HepG2 (cell line): ENCODE measurements at regions not wholly inside any gene's neighbourhood (a gene's known extent, or its start where the extent isn't known, plus 50 kb on each side); places are given as distances from the start of the nearest gene placed in this dataset.

ENCODE experiments used
- ATAC-seq: fragments of 200-7000 bp; cut with Tn5 transposase; 3 replicates; pipeline ENCODE4 v1.9.1; 2020; ENCODE audit warnings: mild to moderate bottlenecking, moderate library complexity
- BruUV-seq: library from RNA; stranded (reverse); fragments of 400-500 nt; replicated peaks from 2 replicates; lab custom pipeline; 2021; lab: Mats Ljungman, UMichigan
- CTCF ChIA-PET: fragments of 300-600 bp; formaldehyde crosslinking; extraction: SDS; loops from one replicate; lab custom pipeline; 2021; ENCODE audit warnings: low total read pairs, inconsistent platforms, low intra/inter-chr PET ratio; lab: Yijun Ruan, JAX
- POLR2A ChIA-PET: fragments of 350-600 bp; sonication (Branson Sonifier 250); formaldehyde crosslinking; loops from one replicate; lab custom pipeline; 2020; ENCODE audit warnings: antibody characterized with exemption, inconsistent platforms; lab: Yijun Ruan, JAX
- DNase-seq: peaks from one replicate; pipeline ENCODE4 v3.0.0-alpha.2; 2015; ENCODE audit warnings: low spot score
- FAIRE-seq: peaks from 3 replicates; lab custom pipeline; 2011; peaks lifted over from hg19 to GRCh38; lab: Jason Lieb, UNC
- H2AFZ ChIP-seq: one replicate; pipeline ENCODE4 v1.6.1; 2011; ENCODE audit warnings: low read length, inconsistent platforms
- H3K27ac ChIP-seq: fragments of 300-600 bp; 3 replicates; pipeline ENCODE4 v1.8.0; 2011; ENCODE audit warnings: mixed run types, mild to moderate bottlenecking, mixed read lengths, low read length, inconsistent platforms; ENCODE audit not compliant: insufficient read depth; ENCODE audit errors: extremely low read length
- H3K27me3 ChIP-seq, 2 experiments: fragments of 200-600 bp in 1 of 2; 2 replicates in 1 of 2; 3 replicates in 1 of 2; pipeline versions ENCODE4 v1.6.0 to v1.8.0; 2011; ENCODE audit warnings: low read length in 2 of 2, mild to moderate bottlenecking in 2 of 2, moderate library complexity in 2 of 2, inconsistent platforms in 1 of 2; ENCODE audit not compliant: insufficient read depth in 2 of 2, control insufficient read depth in 1 of 2
- H3K36me3 ChIP-seq, 2 experiments: fragments of 200-600 bp in 1 of 2; replicated peaks in 1 of 2; 2 replicates in 1 of 2; 3 replicates in 1 of 2; pipeline versions ENCODE4 v1.5.1 to v1.8.0; 2011; ENCODE audit warnings: low read length in 2 of 2, inconsistent platforms in 1 of 2; ENCODE audit not compliant: insufficient read depth in 2 of 2, control insufficient read depth in 1 of 2
- H3K4me1 ChIP-seq: 2 replicates; pipeline ENCODE4 v1.5.1; 2012; ENCODE audit warnings: low read length, inconsistent platforms; ENCODE audit not compliant: insufficient read depth
- H3K4me2 ChIP-seq: 2 replicates; pipeline ENCODE4 v1.6.0; 2011; ENCODE audit warnings: low read depth, low read length, inconsistent platforms
- H3K4me3 ChIP-seq, 3 experiments: fragments of 200-600 bp in 1 of 3; sonication (generic), shearing (Covaris generic) in 1 of 3; replicated peaks in 1 of 3; 2 replicates each; pipeline ENCODE4 v1.5.1; 2011 to 2016; ENCODE audit warnings: low read length in 3 of 3, inconsistent platforms in 2 of 3, low read depth in 2 of 3, mild to moderate bottlenecking in 2 of 3, control low read depth in 1 of 3, mixed read lengths in 1 of 3; ENCODE audit not compliant: insufficient read depth in 1 of 3
- H3K79me2 ChIP-seq: one replicate; pipeline ENCODE4 v1.6.1; 2011; ENCODE audit warnings: low read length, inconsistent platforms; ENCODE audit not compliant: insufficient read depth
- H3K9ac ChIP-seq: 2 replicates; pipeline ENCODE4 v1.6.0; 2011; ENCODE audit warnings: mild to moderate bottlenecking, low read depth, low read length, inconsistent platforms; ENCODE audit not compliant: insufficient read depth
- H3K9me3 ChIP-seq: 2 replicates; pipeline ENCODE4 v1.5.1; 2012; ENCODE audit warnings: mild to moderate bottlenecking, low read length
- H4K20me1 ChIP-seq: 2 replicates; pipeline ENCODE4 v1.6.0; 2011; ENCODE audit warnings: inconsistent platforms, mild to moderate bottlenecking, low read length, moderate library complexity; ENCODE audit not compliant: insufficient read depth
- ESRRA ChIP-seq: sonication (generic); formaldehyde crosslinking; IDR thresholded peaks from 2 replicates; pipeline ENCODE4 v1.5.1; 2020; ENCODE audit warnings: mild to moderate bottlenecking, low read depth, missing genetic modification reagents
- FOXO1 ChIP-seq: sonication (generic); formaldehyde crosslinking; IDR thresholded peaks from 2 replicates; pipeline ENCODE4 v1.4.0; 2020; ENCODE audit warnings: missing genetic modification reagents
- NR2F1 ChIP-seq, 2 experiments: fragments of 450-650 bp in 1 of 2; formaldehyde crosslinking in 1 of 2; IDR thresholded peaks; 2 replicates each; pipeline versions ENCODE4 v1.5.0 to v1.6.1; 2016 to 2020; ENCODE audit warnings: mild to moderate bottlenecking in 1 of 2, missing compliant biosample characterization in 1 of 2, missing genetic modification reagents in 1 of 2, moderate library complexity in 1 of 2
- YEATS4 ChIP-seq: sonication (generic); formaldehyde crosslinking; IDR thresholded peaks from 2 replicates; pipeline ENCODE4 v1.4.0; 2020; ENCODE audit warnings: missing genetic modification reagents, borderline replicate concordance
- ZNF451 ChIP-seq: sonication (generic); formaldehyde crosslinking; IDR thresholded peaks from 2 replicates; pipeline ENCODE4 v1.5.0; 2020; ENCODE audit warnings: mild to moderate bottlenecking, missing genetic modification reagents
- ZZZ3 ChIP-seq: sonication (generic); formaldehyde crosslinking; IDR thresholded peaks from 2 replicates; pipeline ENCODE4 v1.4.0; 2020; ENCODE audit warnings: missing genetic modification reagents, mild to moderate bottlenecking, borderline replicate concordance
- WGBS: methylation state at CpG from one replicate; pipeline ENCODE4 v1.1.6; 2017; ENCODE audit warnings: low lambda C conversion rate; 5-methylcytosine and 5-hydroxymethylcytosine counted together
- in situ Hi-C: cut with HindIII; loops from 2 replicates; pipeline ENCODE4 v1.10.0; 2017; ENCODE audit warnings: low pct_unique_long_range_greater_than_20kb; ENCODE audit not compliant: extremely low pct_ligation_motif_present
- intact Hi-C: fragments of 100-400 bp; cut with micrococcal nuclease; formaldehyde crosslinking; loops from one replicate; pipeline ENCODE4 v1.10.0; 2022; ENCODE audit not compliant: unreplicated experiment
- TF ChIP-seq, protein P1 (sequence below): sonication (generic); formaldehyde crosslinking; IDR thresholded peaks from 2 replicates; pipeline ENCODE4 v1.4.0; 2020; ENCODE audit warnings: mild to moderate bottlenecking, missing genetic modification reagents
- TF ChIP-seq, protein P2 (sequence below): sonication (generic); IDR thresholded peaks from 2 replicates; pipeline ENCODE4 v1.6.1; 2016; ENCODE audit warnings: low read depth, borderline replicate concordance
- TF ChIP-seq, protein P3 (sequence below): fragments of 450-650 bp; IDR thresholded peaks from 2 replicates; pipeline ENCODE4 v1.6.1; 2017; ENCODE audit warnings: mild to moderate bottlenecking
- TF ChIP-seq, protein P4 (sequence below): IDR thresholded peaks from 2 replicates; pipeline ENCODE4 v1.6.1; 2012; ENCODE audit warnings: low read length, improper control_type of control experiment
- TF ChIP-seq, protein P5 (sequence below): IDR thresholded peaks from 2 replicates; pipeline ENCODE4 v1.6.1; 2016; ENCODE audit warnings: mild to moderate bottlenecking
- TF ChIP-seq, protein P6 (sequence below): IDR thresholded peaks from 2 replicates; pipeline ENCODE4 v1.4.0; 2020; ENCODE audit warnings: mild to moderate bottlenecking, missing genetic modification reagents

DNA sequence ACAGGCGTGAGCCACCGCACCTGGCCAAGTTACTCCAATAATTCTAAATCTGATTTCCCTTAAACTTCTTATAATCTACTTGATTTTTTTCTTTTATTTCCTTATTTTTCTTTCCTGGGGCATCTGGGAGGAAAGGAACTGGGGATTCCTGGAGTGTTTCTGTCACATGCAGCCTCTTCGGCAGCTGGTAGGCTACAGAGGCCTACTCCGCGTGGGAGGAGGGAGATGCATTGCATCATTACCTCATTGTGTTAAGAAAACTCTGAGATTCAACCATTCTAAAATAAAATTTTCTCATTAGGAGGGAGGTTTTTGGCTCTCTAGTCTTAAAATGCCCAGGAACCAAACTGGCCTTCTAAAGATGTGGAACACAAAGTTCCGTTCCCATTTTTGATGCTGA, 64.0 kb downstream of the SOX9 start:
- Histone ChIP-seq H3K4me1 (peaks cover 10% of the 10 kb centered on the region), H3K4me3 (no peak overlapping the region), H3K9me3 (no peaks in the 10 kb centered on the region), H3K9ac (no peak overlapping the region), H3K27ac (no peak overlapping the region), H3K36me3 (no peaks in the 10 kb centered on the region), H2AFZ (no peak overlapping the region), H4K20me1 (no peaks in the 10 kb centered on the region), H3K79me2 (no peaks in the 10 kb centered on the region), H3K4me2 (no peak overlapping the region), H3K27me3 (peaks cover 0 to 16% of the 10 kb centered on the region in 2 experiments; a peak in 4 of 5 replicates)
- ChIA-PET CTCF (no interaction called here), POLR2A (no interaction called here)
- FAIRE-seq, result no peak
- in situ Hi-C loops (no loop called here), intact Hi-C loops (loop anchor here (10.0 kb wide), 1 partner anchor 120 kb away; no protein-coding TSS in a partner anchor)
- no peak for ATAC-seq
- 95% methylated on average over 6 of the region's 6 CpGs for WGBS
- BruUV-seq, result no TSS peak
- DNase-seq, result no peak
- TF ChIP-seq, protein P1, sequence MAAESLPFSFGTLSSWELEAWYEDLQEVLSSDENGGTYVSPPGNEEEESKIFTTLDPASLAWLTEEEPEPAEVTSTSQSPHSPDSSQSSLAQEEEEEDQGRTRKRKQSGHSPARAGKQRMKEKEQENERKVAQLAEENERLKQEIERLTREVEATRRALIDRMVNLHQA (CRISPR knock-in tag), result no peak
- TF ChIP-seq FOXO1 (CRISPR knock-in tag) (no peak), YEATS4 (no peak), ZZZ3 (no peak), ESRRA (CRISPR knock-in tag) (no peak), NR2F1 (CRISPR knock-in tag; IDR thresholded peaks at IDR 0.05) (no peak), ZNF451 (CRISPR knock-in tag) (no peak)
- TF ChIP-seq, protein P2, sequence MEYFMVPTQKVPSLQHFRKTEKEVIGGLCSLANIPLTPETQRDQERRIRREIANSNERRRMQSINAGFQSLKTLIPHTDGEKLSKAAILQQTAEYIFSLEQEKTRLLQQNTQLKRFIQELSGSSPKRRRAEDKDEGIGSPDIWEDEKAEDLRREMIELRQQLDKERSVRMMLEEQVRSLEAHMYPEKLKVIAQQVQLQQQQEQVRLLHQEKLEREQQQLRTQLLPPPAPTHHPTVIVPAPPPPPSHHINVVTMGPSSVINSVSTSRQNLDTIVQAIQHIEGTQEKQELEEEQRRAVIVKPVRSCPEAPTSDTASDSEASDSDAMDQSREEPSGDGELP, result no peak
- TF ChIP-seq, protein P3, sequence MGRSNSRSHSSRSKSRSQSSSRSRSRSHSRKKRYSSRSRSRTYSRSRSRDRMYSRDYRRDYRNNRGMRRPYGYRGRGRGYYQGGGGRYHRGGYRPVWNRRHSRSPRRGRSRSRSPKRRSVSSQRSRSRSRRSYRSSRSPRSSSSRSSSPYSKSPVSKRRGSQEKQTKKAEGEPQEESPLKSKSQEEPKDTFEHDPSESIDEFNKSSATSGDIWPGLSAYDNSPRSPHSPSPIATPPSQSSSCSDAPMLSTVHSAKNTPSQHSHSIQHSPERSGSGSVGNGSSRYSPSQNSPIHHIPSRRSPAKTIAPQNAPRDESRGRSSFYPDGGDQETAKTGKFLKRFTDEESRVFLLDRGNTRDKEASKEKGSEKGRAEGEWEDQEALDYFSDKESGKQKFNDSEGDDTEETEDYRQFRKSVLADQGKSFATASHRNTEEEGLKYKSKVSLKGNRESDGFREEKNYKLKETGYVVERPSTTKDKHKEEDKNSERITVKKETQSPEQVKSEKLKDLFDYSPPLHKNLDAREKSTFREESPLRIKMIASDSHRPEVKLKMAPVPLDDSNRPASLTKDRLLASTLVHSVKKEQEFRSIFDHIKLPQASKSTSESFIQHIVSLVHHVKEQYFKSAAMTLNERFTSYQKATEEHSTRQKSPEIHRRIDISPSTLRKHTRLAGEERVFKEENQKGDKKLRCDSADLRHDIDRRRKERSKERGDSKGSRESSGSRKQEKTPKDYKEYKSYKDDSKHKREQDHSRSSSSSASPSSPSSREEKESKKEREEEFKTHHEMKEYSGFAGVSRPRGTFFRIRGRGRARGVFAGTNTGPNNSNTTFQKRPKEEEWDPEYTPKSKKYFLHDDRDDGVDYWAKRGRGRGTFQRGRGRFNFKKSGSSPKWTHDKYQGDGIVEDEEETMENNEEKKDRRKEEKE, result no peak
- TF ChIP-seq, protein P4, sequence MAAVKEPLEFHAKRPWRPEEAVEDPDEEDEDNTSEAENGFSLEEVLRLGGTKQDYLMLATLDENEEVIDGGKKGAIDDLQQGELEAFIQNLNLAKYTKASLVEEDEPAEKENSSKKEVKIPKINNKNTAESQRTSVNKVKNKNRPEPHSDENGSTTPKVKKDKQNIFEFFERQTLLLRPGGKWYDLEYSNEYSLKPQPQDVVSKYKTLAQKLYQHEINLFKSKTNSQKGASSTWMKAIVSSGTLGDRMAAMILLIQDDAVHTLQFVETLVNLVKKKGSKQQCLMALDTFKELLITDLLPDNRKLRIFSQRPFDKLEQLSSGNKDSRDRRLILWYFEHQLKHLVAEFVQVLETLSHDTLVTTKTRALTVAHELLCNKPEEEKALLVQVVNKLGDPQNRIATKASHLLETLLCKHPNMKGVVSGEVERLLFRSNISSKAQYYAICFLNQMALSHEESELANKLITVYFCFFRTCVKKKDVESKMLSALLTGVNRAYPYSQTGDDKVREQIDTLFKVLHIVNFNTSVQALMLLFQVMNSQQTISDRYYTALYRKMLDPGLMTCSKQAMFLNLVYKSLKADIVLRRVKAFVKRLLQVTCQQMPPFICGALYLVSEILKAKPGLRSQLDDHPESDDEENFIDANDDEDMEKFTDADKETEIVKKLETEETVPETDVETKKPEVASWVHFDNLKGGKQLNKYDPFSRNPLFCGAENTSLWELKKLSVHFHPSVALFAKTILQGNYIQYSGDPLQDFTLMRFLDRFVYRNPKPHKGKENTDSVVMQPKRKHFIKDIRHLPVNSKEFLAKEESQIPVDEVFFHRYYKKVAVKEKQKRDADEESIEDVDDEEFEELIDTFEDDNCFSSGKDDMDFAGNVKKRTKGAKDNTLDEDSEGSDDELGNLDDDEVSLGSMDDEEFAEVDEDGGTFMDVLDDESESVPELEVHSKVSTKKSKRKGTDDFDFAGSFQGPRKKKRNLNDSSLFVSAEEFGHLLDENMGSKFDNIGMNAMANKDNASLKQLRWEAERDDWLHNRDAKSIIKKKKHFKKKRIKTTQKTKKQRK, result no peak
- TF ChIP-seq, protein P5, sequence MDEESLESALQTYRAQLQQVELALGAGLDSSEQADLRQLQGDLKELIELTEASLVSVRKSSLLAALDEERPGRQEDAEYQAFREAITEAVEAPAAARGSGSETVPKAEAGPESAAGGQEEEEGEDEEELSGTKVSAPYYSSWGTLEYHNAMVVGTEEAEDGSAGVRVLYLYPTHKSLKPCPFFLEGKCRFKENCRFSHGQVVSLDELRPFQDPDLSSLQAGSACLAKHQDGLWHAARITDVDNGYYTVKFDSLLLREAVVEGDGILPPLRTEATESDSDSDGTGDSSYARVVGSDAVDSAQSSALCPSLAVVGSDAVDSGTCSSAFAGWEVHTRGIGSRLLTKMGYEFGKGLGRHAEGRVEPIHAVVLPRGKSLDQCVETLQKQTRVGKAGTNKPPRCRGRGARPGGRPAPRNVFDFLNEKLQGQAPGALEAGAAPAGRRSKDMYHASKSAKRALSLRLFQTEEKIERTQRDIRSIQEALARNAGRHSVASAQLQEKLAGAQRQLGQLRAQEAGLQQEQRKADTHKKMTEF (CRISPR knock-in tag), result no peak
- TF ChIP-seq, protein P6, sequence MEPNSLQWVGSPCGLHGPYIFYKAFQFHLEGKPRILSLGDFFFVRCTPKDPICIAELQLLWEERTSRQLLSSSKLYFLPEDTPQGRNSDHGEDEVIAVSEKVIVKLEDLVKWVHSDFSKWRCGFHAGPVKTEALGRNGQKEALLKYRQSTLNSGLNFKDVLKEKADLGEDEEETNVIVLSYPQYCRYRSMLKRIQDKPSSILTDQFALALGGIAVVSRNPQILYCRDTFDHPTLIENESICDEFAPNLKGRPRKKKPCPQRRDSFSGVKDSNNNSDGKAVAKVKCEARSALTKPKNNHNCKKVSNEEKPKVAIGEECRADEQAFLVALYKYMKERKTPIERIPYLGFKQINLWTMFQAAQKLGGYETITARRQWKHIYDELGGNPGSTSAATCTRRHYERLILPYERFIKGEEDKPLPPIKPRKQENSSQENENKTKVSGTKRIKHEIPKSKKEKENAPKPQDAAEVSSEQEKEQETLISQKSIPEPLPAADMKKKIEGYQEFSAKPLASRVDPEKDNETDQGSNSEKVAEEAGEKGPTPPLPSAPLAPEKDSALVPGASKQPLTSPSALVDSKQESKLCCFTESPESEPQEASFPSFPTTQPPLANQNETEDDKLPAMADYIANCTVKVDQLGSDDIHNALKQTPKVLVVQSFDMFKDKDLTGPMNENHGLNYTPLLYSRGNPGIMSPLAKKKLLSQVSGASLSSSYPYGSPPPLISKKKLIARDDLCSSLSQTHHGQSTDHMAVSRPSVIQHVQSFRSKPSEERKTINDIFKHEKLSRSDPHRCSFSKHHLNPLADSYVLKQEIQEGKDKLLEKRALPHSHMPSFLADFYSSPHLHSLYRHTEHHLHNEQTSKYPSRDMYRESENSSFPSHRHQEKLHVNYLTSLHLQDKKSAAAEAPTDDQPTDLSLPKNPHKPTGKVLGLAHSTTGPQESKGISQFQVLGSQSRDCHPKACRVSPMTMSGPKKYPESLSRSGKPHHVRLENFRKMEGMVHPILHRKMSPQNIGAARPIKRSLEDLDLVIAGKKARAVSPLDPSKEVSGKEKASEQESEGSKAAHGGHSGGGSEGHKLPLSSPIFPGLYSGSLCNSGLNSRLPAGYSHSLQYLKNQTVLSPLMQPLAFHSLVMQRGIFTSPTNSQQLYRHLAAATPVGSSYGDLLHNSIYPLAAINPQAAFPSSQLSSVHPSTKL (CRISPR knock-in tag), result no peak
